ENCODE measurements at regions not wholly inside any gene's neighbourhood (a gene's known extent, or its start where the extent isn't known, plus 50 kb on each side); places are given as distances from the start of the nearest gene placed in this dataset.

DNA sequence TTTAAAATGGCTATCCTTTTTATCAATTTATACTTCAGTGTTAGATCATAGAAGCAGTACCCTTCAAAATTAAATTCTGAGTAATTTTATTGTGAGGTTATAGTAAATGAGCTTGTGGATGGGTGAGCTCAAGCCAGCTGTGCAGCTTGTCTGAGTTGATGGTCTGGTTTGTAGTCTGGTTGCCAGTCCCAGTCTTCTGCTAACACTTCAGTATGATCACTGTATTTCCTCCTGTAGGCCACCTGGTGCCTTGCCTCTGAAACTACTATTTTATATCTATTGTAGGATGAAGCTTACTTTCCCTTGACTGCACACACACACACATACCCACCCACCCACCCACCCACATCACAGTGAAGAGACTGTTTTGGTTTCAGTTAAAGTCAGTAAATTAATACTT is 496.4 kb downstream of the PCNX1 start:
- peaks cover 19% of the 10 kb centered on the region in 2 donors for H3K4me1 Mint-ChIP-seq
- peak; percentile 25 to 28 (median 27) for DNase-seq
- H3K27ac Mint-ChIP-seq, result peak overlapping the region in 3 of 6 donors; percentile 21 to 63 (median 59)
- H3K36me3 Mint-ChIP-seq, result no peaks in the 10 kb centered on the region
- no peaks in the 10 kb centered on the region for H3K9me3 Mint-ChIP-seq
- H3K27me3 Mint-ChIP-seq (ENCODE audit: low read depth in 3 of 3), result no peaks in the 10 kb centered on the region
- H3K4me3 Mint-ChIP-seq, result no peak overlapping the region

GRCh38 chr14:71405676-71406075 is 498.4 kb downstream of the PCNX1 start:
- Mint-ChIP-seq H3K4me3 (no peak overlapping the region), H3K9me3 (no peaks in the 10 kb centered on the region), H3K36me3 (peaks cover 0 to 4% (median 0%) of the 10 kb centered on the region in 3 donors), H3K27ac (peak overlapping the region in 2 of 6 donors; percentile 1 to 3), H3K27me3 (ENCODE audit: low read depth in 3 of 3) (no peaks in the 10 kb centered on the region), H3K4me1 (peaks cover 3 to 11% of the 10 kb centered on the region in 2 donors)
- DNase-seq, result no peak

GRCh38 chr14:71408362-71409030 is 501.2 kb downstream of the PCNX1 start:
- Mint-ChIP-seq H3K4me1 (peaks cover 7 to 20% of the 10 kb centered on the region in 2 donors), H3K27ac (no peak overlapping the region), H3K36me3 (peaks cover 0 to 4% (median 0%) of the 10 kb centered on the region in 3 donors), H3K27me3 (ENCODE audit: low read depth in 3 of 3) (peaks cover 0 to 1% (median 0%) of the 10 kb centered on the region in 3 donors), H3K4me3 (no peak overlapping the region), H3K9me3 (no peaks in the 10 kb centered on the region)
- no peak for DNase-seq

DNA sequence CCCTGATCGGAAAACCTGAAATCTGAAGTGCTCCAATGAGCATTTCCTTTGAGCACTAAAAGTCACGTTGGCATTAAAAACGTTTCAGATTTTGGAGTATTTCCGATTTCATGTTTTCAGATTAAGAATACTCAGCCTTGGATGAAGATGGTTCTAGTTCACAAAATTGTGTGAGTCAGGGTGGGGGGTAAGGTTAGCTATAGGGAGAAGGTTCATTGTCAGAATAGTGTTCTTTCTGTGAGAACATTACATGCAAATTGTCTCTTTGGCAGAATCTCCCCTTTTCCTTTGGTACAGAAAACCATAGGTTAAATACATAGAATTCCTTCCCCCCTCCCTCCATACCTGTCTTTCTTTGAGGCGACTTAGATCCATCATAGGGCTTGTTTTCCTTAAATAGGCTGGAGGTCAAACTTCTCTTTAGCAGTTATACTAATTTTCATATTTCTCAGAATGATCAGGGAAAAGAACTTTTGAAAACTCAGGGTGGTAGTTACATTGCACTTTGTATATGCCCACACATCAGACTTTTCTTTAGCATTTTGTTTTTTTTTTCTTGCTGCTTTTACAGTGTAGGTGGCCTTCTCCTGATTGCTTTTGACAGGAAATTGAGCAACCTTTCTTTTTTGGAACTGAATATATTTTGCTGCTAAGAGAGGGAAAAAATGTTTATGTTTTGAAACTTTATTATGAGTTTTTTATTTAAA is 503.5 kb downstream of the PCNX1 start:
- Mint-ChIP-seq H3K27ac (no peak overlapping the region), H3K9me3 (no peaks in the 10 kb centered on the region), H3K4me1 (peaks cover 7 to 20% of the 10 kb centered on the region in 2 donors), H3K27me3 (ENCODE audit: low read depth in 3 of 3) (peaks cover 0 to 1% (median 0%) of the 10 kb centered on the region in 3 donors), H3K4me3 (no peak overlapping the region), H3K36me3 (peaks cover 0 to 9% (median 0%) of the 10 kb centered on the region in 3 donors)
- no peak for DNase-seq

GRCh38 chr14:71411285-71411595 is 504.0 kb downstream of the PCNX1 start:
- peaks cover 0 to 1% (median 0%) of the 10 kb centered on the region in 3 donors for H3K27me3 Mint-ChIP-seq (ENCODE audit: low read depth in 3 of 3)
- no peak for DNase-seq
- peaks cover 7 to 20% of the 10 kb centered on the region in 2 donors for H3K4me1 Mint-ChIP-seq
- peaks cover 0 to 9% (median 0%) of the 10 kb centered on the region in 3 donors for H3K36me3 Mint-ChIP-seq
- peak overlapping the region in 2 of 6 donors; percentile 41 to 75 for H3K27ac Mint-ChIP-seq
- no peaks in the 10 kb centered on the region for H3K9me3 Mint-ChIP-seq
- H3K4me3 Mint-ChIP-seq, result no peak overlapping the region

- H3K9me3 Mint-ChIP-seq, result no peaks in the 10 kb centered on the region
- peaks cover 0 to 1% (median 0%) of the 10 kb centered on the region in 3 donors for H3K27me3 Mint-ChIP-seq (ENCODE audit: low read depth in 3 of 3)
- DNase-seq, result no peak
- H3K4me3 Mint-ChIP-seq, result no peak overlapping the region
- H3K4me1 Mint-ChIP-seq, result peaks cover 7 to 20% of the 10 kb centered on the region in 2 donors
- H3K27ac Mint-ChIP-seq, result no peak overlapping the region
- peaks cover 0 to 9% (median 0%) of the 10 kb centered on the region in 3 donors for H3K36me3 Mint-ChIP-seq
Measured at GRCh38 chr14:71411738-71412137, 504.5 kb downstream of the PCNX1 start.

DNA sequence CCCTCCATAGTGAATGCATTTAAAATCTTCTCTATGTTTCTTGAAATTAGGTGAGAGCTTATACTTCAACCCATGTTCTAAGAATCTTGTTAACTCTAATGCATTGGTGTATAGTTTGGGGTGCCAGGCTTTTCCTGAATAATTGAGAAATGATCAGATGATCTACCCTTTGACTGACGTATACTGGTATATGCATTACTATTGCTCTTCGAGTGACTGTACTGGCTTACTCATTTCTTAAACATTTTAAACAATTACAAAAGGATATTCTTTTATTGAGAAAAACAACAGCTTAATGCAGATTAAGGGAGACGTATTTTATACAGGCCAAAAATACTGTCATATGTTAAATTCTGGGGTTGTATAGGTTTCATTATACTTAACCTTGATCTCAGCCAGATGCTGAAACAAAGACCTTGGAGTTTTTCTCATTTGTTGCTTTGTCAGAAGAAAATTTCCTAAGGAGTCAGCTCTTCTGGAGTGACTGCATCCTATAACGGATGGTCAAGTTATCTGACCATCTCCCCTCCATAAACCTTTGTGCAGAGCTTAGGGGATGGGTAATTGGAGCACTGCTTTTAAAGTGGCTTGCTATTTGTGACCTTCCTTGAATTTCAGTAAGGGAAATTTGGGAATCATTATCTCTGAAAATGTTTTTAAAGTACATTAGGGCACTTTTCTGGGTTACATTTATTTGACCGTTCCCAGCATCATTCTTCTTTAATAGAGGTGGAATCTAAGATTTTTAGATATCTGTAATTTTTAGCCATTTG is 507.6 kb downstream of the PCNX1 start:
- Mint-ChIP-seq H3K27me3 (ENCODE audit: low read depth in 3 of 3) (peaks cover 0 to 4% (median 0%) of the 10 kb centered on the region in 3 donors), H3K9me3 (no peaks in the 10 kb centered on the region), H3K27ac (no peak overlapping the region), H3K36me3 (peaks cover 0 to 10% (median 0%) of the 10 kb centered on the region in 3 donors), H3K4me1 (peaks cover 7 to 21% of the 10 kb centered on the region in 2 donors), H3K4me3 (no peak overlapping the region)
- DNase-seq, result no peak

GRCh38 chr14:71415404-71415690 is 508.1 kb downstream of the PCNX1 start:
- no peak for DNase-seq
- Mint-ChIP-seq H3K27ac (no peak overlapping the region), H3K36me3 (peaks cover 0 to 10% (median 0%) of the 10 kb centered on the region in 3 donors), H3K4me3 (no peak overlapping the region), H3K9me3 (no peaks in the 10 kb centered on the region), H3K27me3 (ENCODE audit: low read depth in 3 of 3) (peaks cover 0 to 4% (median 0%) of the 10 kb centered on the region in 3 donors), H3K4me1 (peaks cover 7 to 21% of the 10 kb centered on the region in 2 donors)

DNA sequence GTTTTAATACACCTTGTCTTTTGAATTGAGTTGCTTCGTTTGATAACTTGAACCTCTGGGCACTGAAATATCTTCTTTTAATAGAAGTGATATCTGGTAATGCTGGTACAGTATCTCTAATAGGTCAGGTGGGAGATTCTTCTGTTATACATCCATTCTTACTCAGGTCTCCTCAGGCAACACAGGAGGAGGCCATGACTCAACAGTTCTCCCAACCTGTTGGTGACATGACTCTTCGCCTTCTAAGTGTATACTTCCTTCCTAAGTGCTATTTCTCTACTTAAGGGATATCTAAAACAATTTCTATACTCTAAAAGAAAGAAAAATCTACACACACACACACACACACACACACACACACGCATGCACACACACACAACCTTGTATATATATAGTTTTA is 509.1 kb downstream of the PCNX1 start:
- H3K27me3 Mint-ChIP-seq (ENCODE audit: low read depth in 3 of 3), result peaks cover 0 to 2% (median 0%) of the 10 kb centered on the region in 3 donors
- H3K4me1 Mint-ChIP-seq, result peaks cover 3 to 14% of the 10 kb centered on the region in 2 donors
- peaks cover 0 to 10% (median 0%) of the 10 kb centered on the region in 3 donors for H3K36me3 Mint-ChIP-seq
- no peak for DNase-seq
- peak overlapping the region in 1 of 6 donors; percentile 11 for H3K27ac Mint-ChIP-seq
- H3K9me3 Mint-ChIP-seq, result no peaks in the 10 kb centered on the region
- no peak overlapping the region for H3K4me3 Mint-ChIP-seq

- peaks cover 0 to 8% of the 10 kb centered on the region in 2 donors for H3K4me1 Mint-ChIP-seq
- peaks cover 4 to 10% (median 10%) of the 10 kb centered on the region in 3 donors for H3K36me3 Mint-ChIP-seq
- H3K27me3 Mint-ChIP-seq (ENCODE audit: low read depth in 3 of 3), result peaks cover 0 to 2% (median 0%) of the 10 kb centered on the region in 3 donors
- H3K9me3 Mint-ChIP-seq, result no peaks in the 10 kb centered on the region
- DNase-seq, result no peak
- H3K27ac Mint-ChIP-seq, result peak overlapping the region in 1 of 6 donors; percentile 28
- no peak overlapping the region for H3K4me3 Mint-ChIP-seq
Measured at GRCh38 chr14:71418532-71419245, 511.4 kb downstream of the PCNX1 start.

GRCh38 chr14:71423481-71423880 is 508.7 kb upstream of the RGS6 start:
- no peak for DNase-seq
- Mint-ChIP-seq H3K27me3 (ENCODE audit: low read depth in 3 of 3) (peaks cover 0 to 5% (median 0%) of the 10 kb centered on the region in 3 donors), H3K9me3 (peaks cover 4 to 27% (median 15%) of the 10 kb centered on the region in 6 donors), H3K27ac (no peak overlapping the region), H3K36me3 (peaks cover 27 to 41% (median 28%) of the 10 kb centered on the region in 3 donors), H3K4me1 (peaks cover 1 to 21% of the 10 kb centered on the region in 2 donors), H3K4me3 (no peak overlapping the region)

- H3K27ac Mint-ChIP-seq, result no peak overlapping the region
- H3K27me3 Mint-ChIP-seq (ENCODE audit: low read depth in 3 of 3), result peaks cover 0 to 5% (median 0%) of the 10 kb centered on the region in 3 donors
- H3K36me3 Mint-ChIP-seq, result peaks cover 27 to 41% (median 28%) of the 10 kb centered on the region in 3 donors
- peaks cover 4 to 27% (median 15%) of the 10 kb centered on the region in 6 donors for H3K9me3 Mint-ChIP-seq
- H3K4me3 Mint-ChIP-seq, result no peak overlapping the region
- H3K4me1 Mint-ChIP-seq, result peaks cover 6 to 21% of the 10 kb centered on the region in 2 donors
- no peak for DNase-seq
Measured at GRCh38 chr14:71424941-71425340, 507.3 kb upstream of the RGS6 start.

DNA sequence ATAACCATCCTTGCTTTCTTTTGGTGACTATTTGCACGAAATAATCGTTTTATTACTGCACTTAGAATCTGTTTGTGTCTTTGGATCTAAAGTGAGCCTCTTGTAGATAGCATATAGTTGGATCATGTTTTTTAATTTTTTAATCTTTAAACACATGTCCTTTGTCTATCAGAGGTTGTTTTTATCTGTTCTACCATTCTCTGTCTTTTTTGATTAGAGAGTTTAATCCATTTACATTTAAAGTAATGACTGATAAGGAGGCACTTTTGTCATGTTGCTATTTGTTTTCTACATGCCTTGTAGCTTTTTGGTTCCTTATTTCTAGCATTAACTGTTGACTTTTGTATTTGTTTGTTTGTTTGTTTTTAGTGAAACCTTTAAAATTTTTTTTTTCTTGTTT is 506.2 kb upstream of the RGS6 start:
- no peak overlapping the region for H3K4me3 Mint-ChIP-seq
- peaks cover 27 to 41% (median 28%) of the 10 kb centered on the region in 3 donors for H3K36me3 Mint-ChIP-seq
- DNase-seq, result no peak
- peaks cover 4 to 27% (median 15%) of the 10 kb centered on the region in 6 donors for H3K9me3 Mint-ChIP-seq
- H3K27me3 Mint-ChIP-seq (ENCODE audit: low read depth in 3 of 3), result peaks cover 0 to 5% (median 0%) of the 10 kb centered on the region in 3 donors
- peaks cover 14 to 32% of the 10 kb centered on the region in 2 donors for H3K4me1 Mint-ChIP-seq
- H3K27ac Mint-ChIP-seq, result no peak overlapping the region
